ENCODE measurements at regions not wholly inside any gene's neighbourhood (a gene's known extent, or its start where the extent isn't known, plus 50 kb on each side); places are given as distances from the start of the nearest gene placed in this dataset.

- ChIA-PET CTCF (interaction anchor here (1.0 kb wide), 1 partner anchor 44 kb away, joined by 3 read pairs; no protein-coding TSS in a partner anchor), POLR2A (ENCODE audit: low non-redundant PET) (no interaction called here)
- no peak for DNase-seq (ENCODE audit: low spot score)
- no peak overlapping the region for H3K27ac ChIP-seq
- TF ChIP-seq, protein P1, sequence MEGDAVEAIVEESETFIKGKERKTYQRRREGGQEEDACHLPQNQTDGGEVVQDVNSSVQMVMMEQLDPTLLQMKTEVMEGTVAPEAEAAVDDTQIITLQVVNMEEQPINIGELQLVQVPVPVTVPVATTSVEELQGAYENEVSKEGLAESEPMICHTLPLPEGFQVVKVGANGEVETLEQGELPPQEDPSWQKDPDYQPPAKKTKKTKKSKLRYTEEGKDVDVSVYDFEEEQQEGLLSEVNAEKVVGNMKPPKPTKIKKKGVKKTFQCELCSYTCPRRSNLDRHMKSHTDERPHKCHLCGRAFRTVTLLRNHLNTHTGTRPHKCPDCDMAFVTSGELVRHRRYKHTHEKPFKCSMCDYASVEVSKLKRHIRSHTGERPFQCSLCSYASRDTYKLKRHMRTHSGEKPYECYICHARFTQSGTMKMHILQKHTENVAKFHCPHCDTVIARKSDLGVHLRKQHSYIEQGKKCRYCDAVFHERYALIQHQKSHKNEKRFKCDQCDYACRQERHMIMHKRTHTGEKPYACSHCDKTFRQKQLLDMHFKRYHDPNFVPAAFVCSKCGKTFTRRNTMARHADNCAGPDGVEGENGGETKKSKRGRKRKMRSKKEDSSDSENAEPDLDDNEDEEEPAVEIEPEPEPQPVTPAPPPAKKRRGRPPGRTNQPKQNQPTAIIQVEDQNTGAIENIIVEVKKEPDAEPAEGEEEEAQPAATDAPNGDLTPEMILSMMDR (conservative IDR thresholded peaks at IDR 0.05; ENCODE audit: low read depth) = no peak
Measured at GRCh38 chr15:70423267-70423666, 325.6 kb upstream of the TLE3 start.

DNA sequence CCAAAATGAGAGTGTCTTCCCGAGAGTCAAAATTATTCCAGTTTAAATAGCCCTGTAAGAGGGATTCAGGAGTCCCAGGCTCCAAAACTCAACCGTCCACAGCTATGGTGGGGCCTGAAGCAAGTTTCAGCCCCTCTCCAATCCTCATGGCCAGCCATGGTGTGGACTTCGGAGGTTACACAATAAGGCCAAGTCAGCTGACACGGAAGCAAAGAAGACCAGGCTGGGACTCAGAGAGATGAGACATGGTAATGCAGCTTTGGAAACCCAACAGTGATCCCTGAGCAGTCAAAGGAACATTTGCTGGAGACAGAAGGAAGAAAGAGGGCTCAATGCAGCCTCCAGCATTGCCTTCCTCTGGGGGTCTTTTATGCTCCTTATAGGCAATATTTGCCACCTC is 324.6 kb upstream of the TLE3 start:
- CTCF ChIA-PET = no interaction called here
- TF ChIP-seq, protein P1 (conservative IDR thresholded peaks at IDR 0.05; ENCODE audit: low read depth) = no peak
- POLR2A ChIA-PET (ENCODE audit: low non-redundant PET) = no interaction called here
- DNase-seq (ENCODE audit: low spot score) = no peak
- no peak overlapping the region for H3K27ac ChIP-seq

GRCh38 chr15:70420948-70421482 is 323.3 kb upstream of the TLE3 start:
- no peak for DNase-seq (ENCODE audit: low spot score)
- ChIA-PET POLR2A (ENCODE audit: low non-redundant PET) (no interaction called here), CTCF (no interaction called here)
- no peak overlapping the region for H3K27ac ChIP-seq
- TF ChIP-seq, protein P1 (conservative IDR thresholded peaks at IDR 0.05; ENCODE audit: low read depth) = no peak

GRCh38 chr15:70420086-70420947 is 322.6 kb upstream of the TLE3 start:
- ChIA-PET CTCF (no interaction called here), POLR2A (ENCODE audit: low non-redundant PET) (no interaction called here)
- TF ChIP-seq, protein P1 (conservative IDR thresholded peaks at IDR 0.05; ENCODE audit: low read depth) = no peak
- H3K27ac ChIP-seq = no peak overlapping the region
- no peak for DNase-seq (ENCODE audit: low spot score)

GRCh38 chr15:70418943-70419342 is 321.2 kb upstream of the TLE3 start:
- H3K27ac ChIP-seq = no peak overlapping the region
- CTCF ChIA-PET = no interaction called here
- no peak for DNase-seq (ENCODE audit: low spot score)
- TF ChIP-seq, protein P1 (conservative IDR thresholded peaks at IDR 0.05; ENCODE audit: low read depth) = no peak
- POLR2A ChIA-PET (ENCODE audit: low non-redundant PET) = no interaction called here

DNA sequence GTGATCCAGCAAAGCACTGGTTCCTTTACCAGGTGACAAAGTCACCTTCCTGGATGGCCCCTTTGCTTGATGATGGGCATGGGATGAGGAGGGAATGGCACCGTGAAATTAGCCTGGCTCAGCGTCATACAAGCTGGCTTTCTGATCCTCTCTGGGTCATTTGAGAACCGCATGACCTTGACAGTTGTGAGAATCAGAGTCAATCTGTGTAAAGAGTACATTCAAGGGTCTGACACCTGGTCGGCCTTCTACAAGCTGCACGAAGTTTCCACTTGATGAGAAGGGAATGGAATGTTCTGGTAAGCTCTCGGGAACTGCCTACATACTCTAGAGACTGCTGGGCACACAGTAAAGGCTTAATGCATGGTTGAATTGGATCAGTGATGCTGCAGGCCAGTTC is 319.8 kb upstream of the TLE3 start:
- CTCF ChIA-PET = no interaction called here
- H3K27ac ChIP-seq = no peak overlapping the region
- TF ChIP-seq, protein P1 (conservative IDR thresholded peaks at IDR 0.05; ENCODE audit: low read depth) = no peak
- DNase-seq (ENCODE audit: low spot score) = no peak
- POLR2A ChIA-PET (ENCODE audit: low non-redundant PET) = no interaction called here
